ENCODE measurements at regions not wholly inside any gene's neighbourhood (a gene's known extent, or its start where the extent isn't known, plus 50 kb on each side); places are given as distances from the start of the nearest gene placed in this dataset.
A peak's percentile ranks its signal among the peaks of the same experiment; 100 is the strongest.

- Histone ChIP-seq H3K27ac (no peak overlapping the region), H3K4me3 (no peak overlapping the region)
- TF ChIP-seq CTCF (IDR thresholded peaks at IDR 0.05) = no peak
- peak; percentile 29 for DNase-seq (ENCODE audit: low spot score)
These were observed 177.2 kb upstream of the PODXL start for GRCh38 chr7:131733604-131734003.

- no peak overlapping the region for H3K27ac ChIP-seq
These were observed 170.8 kb upstream of the PODXL start for GRCh38 chr7:131727189-131727588.

GRCh38 chr7:131726686-131727085 is 170.3 kb upstream of the PODXL start:
- Histone ChIP-seq H3K4me3 (no peak overlapping the region), H3K27ac (no peak overlapping the region)
- no peak for TF ChIP-seq CTCF (IDR thresholded peaks at IDR 0.05)
- DNase-seq (ENCODE audit: low spot score) = peak; percentile 17

More at GRCh38 chr7:131727189-131727588, 170.8 kb upstream of the PODXL start:
- no peak overlapping the region for H3K4me3 ChIP-seq
- peak; percentile 57 for DNase-seq (ENCODE audit: low spot score)
- TF ChIP-seq CTCF (IDR thresholded peaks at IDR 0.05) = no peak

- Histone ChIP-seq H3K27ac (no peak overlapping the region), H3K4me3 (no peak overlapping the region)
- no peak for TF ChIP-seq CTCF (IDR thresholded peaks at IDR 0.05)
- DNase-seq (ENCODE audit: low spot score) = peak; percentile 45
These were observed 169.6 kb upstream of the PODXL start for GRCh38 chr7:131726031-131726430.

- H3K27ac ChIP-seq = no peak overlapping the region
- peak; percentile 63 for DNase-seq (ENCODE audit: low spot score)
- H3K4me3 ChIP-seq = no peak overlapping the region
- no peak for TF ChIP-seq CTCF (IDR thresholded peaks at IDR 0.05)
These were observed 168.4 kb upstream of the PODXL start for GRCh38 chr7:131724776-131725345.

GRCh38 chr7:131723926-131724325 is 167.5 kb upstream of the PODXL start:
- no peak for TF ChIP-seq CTCF (IDR thresholded peaks at IDR 0.05)

GRCh38 chr7:131722371-131722770 is 165.9 kb upstream of the PODXL start:
- no peak for TF ChIP-seq CTCF (IDR thresholded peaks at IDR 0.05)
- DNase-seq (ENCODE audit: low spot score) = peak; percentile 29
- H3K4me3 ChIP-seq = no peak overlapping the region
- H3K27ac ChIP-seq = no peak overlapping the region

More at GRCh38 chr7:131723926-131724325, 167.5 kb upstream of the PODXL start:
- peak; percentile 35 for DNase-seq (ENCODE audit: low spot score)
- Histone ChIP-seq H3K27ac (no peak overlapping the region), H3K4me3 (no peak overlapping the region)

All from coronary artery (tissue), 2 donors.